Body of pancreas (tissue), 4 donors: ENCODE measurements at regions not wholly inside any gene's neighbourhood (a gene's known extent, or its start where the extent isn't known, plus 50 kb on each side); places are given as distances from the start of the nearest gene placed in this dataset.

Experiments used
- ATAC-seq: fragments of 150-250 bp; one replicate; pipeline ENCODE4 v1.9.1; 2016
- DNase-seq, 4 donors: peaks; one replicate each; pipeline ENCODE4 v3.0.0-alpha.2; 2019
- H3K27ac ChIP-seq, 4 donors: fragments of 200-600 bp; sonication (generic); 1 replicate in 3 of 4; 2 replicates in 1 of 4; pipeline versions ENCODE4 v1.5.1 to v1.6.1; 2016 to 2019; ENCODE audit warnings: mild to moderate bottlenecking in 1 of 4, mixed read lengths in 1 of 4, moderate library complexity in 1 of 4
- H3K27me3 ChIP-seq, 2 donors: fragments of 200-600 bp; sonication (generic); one replicate each; pipeline ENCODE4 v1.6.0; 2016; ENCODE audit warnings: mild to moderate bottlenecking in 1 of 2
- H3K36me3 ChIP-seq, 2 donors: fragments of 200-600 bp; sonication (generic); replicated peaks in 1 of 2; 2 replicates each; pipeline ENCODE4 v1.5.1; 2016; ENCODE audit warnings: low read depth in 2 of 2; ENCODE audit not compliant: insufficient read depth in 1 of 2
- H3K4me1 ChIP-seq: fragments of 200-600 bp; sonication (generic); one replicate; pipeline ENCODE4 v1.6.0; 2016
- H3K4me3 ChIP-seq, 2 donors: fragments of 200-600 bp; sonication (generic); 1 replicate in 1 of 2; 2 replicates in 1 of 2; pipeline ENCODE4 v1.5.1; 2016 to 2019
- H3K9me3 ChIP-seq, 3 donors: fragments of 200-600 bp; sonication (generic); 1 replicate in 2 of 3; 2 replicates in 1 of 3; pipeline ENCODE4 v1.5.1; 2016
- POLR2A ChIP-seq, 3 donors: fragments of 450-650 bp; IDR thresholded peaks; one replicate each; pipeline ENCODE4 v1.6.1; 2016; ENCODE audit warnings: antibody characterized with exemption in 3 of 3, mild to moderate bottlenecking in 2 of 3
- WGBS, 2 donors: methylation state at CpG; one replicate each; pipeline ENCODE4 v1.1.5; 2017; 5-methylcytosine and 5-hydroxymethylcytosine counted together
- intact Hi-C: fragments of 100-400 bp; cut with DNase I; formaldehyde crosslinking; loops from one replicate; pipeline ENCODE4 v1.15.1; 2023
- TF ChIP-seq, protein P1 (sequence below), 7 experiments: fragments of 450-650 bp in 4 of 7; fragments of 200-600 bp in 3 of 7; sonication (generic) in 3 of 7; IDR thresholded peaks; one replicate each; pipeline ENCODE4 v1.5.1; 2016 to 2019; ENCODE audit warnings: antibody characterized with exemption in 7 of 7

GRCh38 chr4:58411904-58412303 lies 1301.7 kb upstream of the IGFBP7 start:
- Histone ChIP-seq H3K36me3 (no peaks in the 10 kb centered on the region), H3K4me1 (no peaks in the 10 kb centered on the region), H3K4me3 (no peak overlapping the region), H3K9me3 (no peaks in the 10 kb centered on the region), H3K27me3 (no peaks in the 10 kb centered on the region), H3K27ac (no peak overlapping the region)
- intact Hi-C loops = no loop called here
- 63 to 71% methylated on average over 2 of the region's 2 CpGs for WGBS, 2 donors
- no peak for DNase-seq
- no peak for TF ChIP-seq POLR2A (IDR thresholded peaks at IDR 0.05)
- TF ChIP-seq, protein P1, sequence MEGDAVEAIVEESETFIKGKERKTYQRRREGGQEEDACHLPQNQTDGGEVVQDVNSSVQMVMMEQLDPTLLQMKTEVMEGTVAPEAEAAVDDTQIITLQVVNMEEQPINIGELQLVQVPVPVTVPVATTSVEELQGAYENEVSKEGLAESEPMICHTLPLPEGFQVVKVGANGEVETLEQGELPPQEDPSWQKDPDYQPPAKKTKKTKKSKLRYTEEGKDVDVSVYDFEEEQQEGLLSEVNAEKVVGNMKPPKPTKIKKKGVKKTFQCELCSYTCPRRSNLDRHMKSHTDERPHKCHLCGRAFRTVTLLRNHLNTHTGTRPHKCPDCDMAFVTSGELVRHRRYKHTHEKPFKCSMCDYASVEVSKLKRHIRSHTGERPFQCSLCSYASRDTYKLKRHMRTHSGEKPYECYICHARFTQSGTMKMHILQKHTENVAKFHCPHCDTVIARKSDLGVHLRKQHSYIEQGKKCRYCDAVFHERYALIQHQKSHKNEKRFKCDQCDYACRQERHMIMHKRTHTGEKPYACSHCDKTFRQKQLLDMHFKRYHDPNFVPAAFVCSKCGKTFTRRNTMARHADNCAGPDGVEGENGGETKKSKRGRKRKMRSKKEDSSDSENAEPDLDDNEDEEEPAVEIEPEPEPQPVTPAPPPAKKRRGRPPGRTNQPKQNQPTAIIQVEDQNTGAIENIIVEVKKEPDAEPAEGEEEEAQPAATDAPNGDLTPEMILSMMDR (IDR thresholded peaks at IDR 0.05) = no peak
- no peak for ATAC-seq

DNA sequence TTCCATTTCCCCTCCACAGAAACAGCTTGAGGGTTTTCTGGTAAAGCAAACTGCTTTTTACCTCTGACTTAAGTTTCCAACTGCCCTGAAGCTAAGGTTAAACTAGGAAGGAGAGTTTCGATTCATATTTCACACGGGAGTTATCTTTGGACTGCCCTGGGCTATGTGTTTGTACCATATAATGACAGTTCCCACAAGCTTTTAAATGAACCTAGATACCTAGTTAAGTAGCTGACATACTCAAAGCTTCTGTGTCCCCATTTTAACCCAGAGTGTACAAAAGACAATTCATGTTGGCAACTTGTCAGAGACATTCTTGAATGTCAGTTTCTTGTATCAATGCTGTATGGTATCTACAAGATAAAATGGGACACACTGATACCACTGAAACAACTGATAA lies 1296.6 kb upstream of the IGFBP7 start:
- Histone ChIP-seq H3K9me3 (no peaks in the 10 kb centered on the region), H3K27ac (no peak overlapping the region), H3K27me3 (no peaks in the 10 kb centered on the region), H3K4me3 (no peak overlapping the region), H3K36me3 (no peaks in the 10 kb centered on the region), H3K4me1 (no peaks in the 10 kb centered on the region)
- WGBS, 2 donors = 53 to 54% methylated on average over 2 of the region's 2 CpGs
- no peak for ATAC-seq
- no peak for TF ChIP-seq POLR2A (IDR thresholded peaks at IDR 0.05)
- TF ChIP-seq, protein P1 (IDR thresholded peaks at IDR 0.05) = no peak
- intact Hi-C loops = no loop called here
- DNase-seq = no peak

GRCh38 chr4:58368221-58368620 lies 1258.0 kb upstream of the IGFBP7 start:
- no peaks in the 10 kb centered on the region for H3K9me3 ChIP-seq
- intact Hi-C loops = no loop called here
- no peak for TF ChIP-seq POLR2A (IDR thresholded peaks at IDR 0.05)
- TF ChIP-seq, protein P1 (IDR thresholded peaks at IDR 0.05) = no peak
- H3K27me3 ChIP-seq = no peaks in the 10 kb centered on the region
- ATAC-seq = no peak
- H3K4me3 ChIP-seq = no peak overlapping the region
- H3K36me3 ChIP-seq = no peaks in the 10 kb centered on the region
- no peaks in the 10 kb centered on the region for H3K4me1 ChIP-seq
- no peak overlapping the region for H3K27ac ChIP-seq
- DNase-seq = no peak

GRCh38 chr4:58360354-58361133 lies 1250.4 kb upstream of the IGFBP7 start:
- intact Hi-C loops = no loop called here
- Histone ChIP-seq H3K4me3 (no peak overlapping the region), H3K27me3 (no peaks in the 10 kb centered on the region), H3K9me3 (peaks cover 0 to 6% (median 0%) of the 10 kb centered on the region in 3 donors), H3K4me1 (no peaks in the 10 kb centered on the region), H3K36me3 (no peaks in the 10 kb centered on the region), H3K27ac (no peak overlapping the region)
- no peak for ATAC-seq
- WGBS, 2 donors = 38 to 60% methylated on average over 4 to 5 of the region's 5 CpGs
- DNase-seq = no peak
- TF ChIP-seq POLR2A (IDR thresholded peaks at IDR 0.05) = no peak
- TF ChIP-seq, protein P1 (IDR thresholded peaks at IDR 0.05) = no peak

DNA sequence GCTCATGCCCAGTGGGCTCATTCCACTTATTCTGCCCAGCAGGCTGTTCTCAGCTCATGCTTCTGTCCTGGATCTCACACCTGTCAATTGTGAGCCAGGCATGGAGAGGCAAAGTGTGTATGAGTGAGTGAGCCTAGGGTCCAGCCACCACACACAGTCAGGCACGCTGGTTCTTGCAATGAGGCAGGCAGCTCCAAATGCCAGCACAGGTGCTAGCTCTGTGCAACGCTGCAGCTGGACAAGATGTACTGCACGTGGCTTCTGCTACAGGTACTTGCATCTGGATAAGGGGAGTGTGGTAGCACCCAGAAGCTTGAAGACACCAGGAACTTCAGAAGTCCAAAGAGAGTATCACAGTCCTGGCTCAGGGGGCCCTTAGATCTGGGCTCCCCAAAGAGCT lies 1249.4 kb upstream of the IGFBP7 start:
- Histone ChIP-seq H3K4me3 (no peak overlapping the region), H3K9me3 (peaks cover 0 to 6% (median 0%) of the 10 kb centered on the region in 3 donors), H3K36me3 (no peaks in the 10 kb centered on the region), H3K27ac (no peak overlapping the region), H3K27me3 (no peaks in the 10 kb centered on the region), H3K4me1 (no peaks in the 10 kb centered on the region)
- 52 to 56% methylated on average over 3 of the region's 3 CpGs for WGBS, 2 donors
- TF ChIP-seq, protein P1 (IDR thresholded peaks at IDR 0.05) = no peak
- intact Hi-C loops = no loop called here
- no peak for DNase-seq
- no peak for ATAC-seq
